Keratinocyte (primary cell): ENCODE measurements at regions not wholly inside any gene's neighbourhood (a gene's known extent, or its start where the extent isn't known, plus 50 kb on each side); places are given as distances from the start of the nearest gene placed in this dataset.
"Not testable (repeated sequence)": the region's sequence is repeated elsewhere in the genome, so short reads cannot be mapped to it uniquely, and the experiment has no call there.

Source experiments
- DNase-seq: peaks from one replicate; pipeline ENCODE4 v3.0.0-alpha.2; 2011; ENCODE audit warnings: low read depth, missing footprints, low spot score
- FAIRE-seq: peaks from 2 replicates; lab custom pipeline; 2011; peaks lifted over from hg19 to GRCh38; lab: Jason Lieb, UNC
- H2AFZ ChIP-seq: 2 replicates; pipeline ENCODE4 v1.6.0; 2012; ENCODE audit warnings: low read length, control low read depth, inconsistent platforms; ENCODE audit not compliant: control insufficient read depth
- H3K27ac ChIP-seq: 2 replicates; pipeline ENCODE4 v1.5.1; 2011; ENCODE audit warnings: low read length; ENCODE audit not compliant: control insufficient read depth, insufficient read depth
- H3K27me3 ChIP-seq: 3 replicates; pipeline ENCODE4 v1.6.0; 2011; ENCODE audit warnings: low read length; ENCODE audit not compliant: control insufficient read depth, insufficient read depth; ENCODE audit errors: extremely low read depth
- H3K36me3 ChIP-seq, 2 experiments: 2 replicates in 1 of 2; 3 replicates in 1 of 2; pipeline ENCODE4 v1.5.1; 2011; ENCODE audit warnings: low read length in 2 of 2, mild to moderate bottlenecking in 1 of 2; ENCODE audit not compliant: control insufficient read depth in 2 of 2, insufficient read depth in 2 of 2; ENCODE audit errors: extremely low read depth in 1 of 2
- H3K4me1 ChIP-seq: 3 replicates; pipeline ENCODE4 v1.5.1; 2011; ENCODE audit warnings: low read length; ENCODE audit not compliant: control insufficient read depth, insufficient read depth; ENCODE audit errors: extremely low read depth
- H3K4me2 ChIP-seq: 3 replicates; pipeline ENCODE4 v1.6.0; 2011; ENCODE audit warnings: low read depth, low read length; ENCODE audit not compliant: control insufficient read depth, insufficient read depth; ENCODE audit errors: extremely low read depth
- H3K4me3 ChIP-seq, 3 experiments: fragments of 200-600 bp in 1 of 3; sonication (generic) in 1 of 3; 2 replicates in 2 of 3; 3 replicates in 1 of 3; pipeline ENCODE4 v1.5.1; 2011 to 2016; ENCODE audit warnings: low read length in 3 of 3, mild to moderate bottlenecking in 3 of 3, control low read depth in 2 of 3, inconsistent platforms in 1 of 3, low read depth in 1 of 3, mixed read lengths in 1 of 3, mixed run types in 1 of 3, moderate library complexity in 1 of 3; ENCODE audit not compliant: control insufficient read depth in 2 of 3, insufficient read depth in 2 of 3; ENCODE audit errors: extremely low read depth in 1 of 3
- H3K79me2 ChIP-seq: 2 replicates; pipeline ENCODE4 v1.6.0; 2012; ENCODE audit warnings: low read length; ENCODE audit not compliant: control insufficient read depth, insufficient read depth
- H3K9ac ChIP-seq: 3 replicates; pipeline ENCODE4 v1.6.0; 2011; ENCODE audit warnings: low read length; ENCODE audit not compliant: control insufficient read depth, insufficient read depth; ENCODE audit errors: extremely low read depth
- H3K9me1 ChIP-seq: 3 replicates; pipeline ENCODE4 v1.6.0; 2011; ENCODE audit warnings: low read length; ENCODE audit not compliant: control insufficient read depth, insufficient read depth; ENCODE audit errors: extremely low read depth
- H3K9me3 ChIP-seq: 2 replicates; pipeline ENCODE4 v1.5.1; 2012; ENCODE audit warnings: low read depth, low read length; ENCODE audit not compliant: control insufficient read depth
- H4K20me1 ChIP-seq: 3 replicates; pipeline ENCODE4 v1.6.0; 2011; ENCODE audit warnings: low read length; ENCODE audit not compliant: control insufficient read depth, insufficient read depth; ENCODE audit errors: extremely low read depth
- EZH2 ChIP-seq: IDR thresholded peaks from one replicate; pipeline ENCODE4 v1.6.1; 2012; ENCODE audit warnings: inconsistent platforms, mild to moderate bottlenecking, low read length, moderate library complexity
- dilution Hi-C: fragments of 300-500 bp; cut with MboI; formaldehyde crosslinking; loops from one replicate; pipeline ENCODE4 v1.7.0; 2020; ENCODE audit warnings: low sequenced_read_pairs; ENCODE audit not compliant: extremely low pct_ligation_motif_present
- TF ChIP-seq, protein P1 (sequence below), 3 experiments: IDR thresholded peaks in 1 of 3; conservative IDR thresholded peaks in 1 of 3; optimal IDR thresholded peaks in 1 of 3; 2 replicates in 2 of 3; 3 replicates in 1 of 3; pipeline versions ENCODE3 to v1.5.1; 2011; ENCODE audit warnings: low read length in 3 of 3, mild to moderate bottlenecking in 3 of 3, moderate library complexity in 2 of 3, control low read depth in 1 of 3, inconsistent platforms in 1 of 3; ENCODE audit not compliant: insufficient read depth in 2 of 3; ENCODE audit errors: extremely low read depth in 1 of 3

DNA sequence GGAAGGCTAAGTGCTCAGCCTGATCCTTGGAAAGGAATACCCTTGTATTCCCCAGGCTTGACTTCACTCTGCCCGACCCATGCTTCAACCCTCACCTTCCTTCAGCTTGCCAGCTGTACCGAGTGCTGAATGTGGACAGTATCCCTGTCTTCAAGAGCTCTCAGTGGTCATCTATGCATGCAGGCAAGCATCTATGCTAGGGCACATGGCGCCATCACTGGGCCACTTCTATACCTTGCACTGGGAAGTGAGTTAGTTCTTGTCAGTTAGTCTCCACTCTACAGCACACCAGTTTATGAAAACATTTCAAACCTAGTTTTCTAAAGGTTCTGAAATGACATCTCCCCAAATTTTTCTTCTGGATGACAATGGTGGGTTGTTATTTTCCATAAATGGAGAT is 82.0 kb upstream of the MYRIP start:
- Histone ChIP-seq H3K27ac (no peak overlapping the region), H3K27me3 (peaks cover 6% of the 10 kb centered on the region), H3K4me2 (no peak overlapping the region), H4K20me1 (no peaks in the 10 kb centered on the region), H3K79me2 (no peaks in the 10 kb centered on the region), H3K9ac (no peak overlapping the region), H3K9me3 (no peaks in the 10 kb centered on the region), H3K36me3 (no peaks in the 10 kb centered on the region), H3K9me1 (no peaks in the 10 kb centered on the region), H2AFZ (no peak overlapping the region), H3K4me1 (no peaks in the 10 kb centered on the region), H3K4me3 (no peak overlapping the region)
- no peak for TF ChIP-seq EZH2
- TF ChIP-seq, protein P1, sequence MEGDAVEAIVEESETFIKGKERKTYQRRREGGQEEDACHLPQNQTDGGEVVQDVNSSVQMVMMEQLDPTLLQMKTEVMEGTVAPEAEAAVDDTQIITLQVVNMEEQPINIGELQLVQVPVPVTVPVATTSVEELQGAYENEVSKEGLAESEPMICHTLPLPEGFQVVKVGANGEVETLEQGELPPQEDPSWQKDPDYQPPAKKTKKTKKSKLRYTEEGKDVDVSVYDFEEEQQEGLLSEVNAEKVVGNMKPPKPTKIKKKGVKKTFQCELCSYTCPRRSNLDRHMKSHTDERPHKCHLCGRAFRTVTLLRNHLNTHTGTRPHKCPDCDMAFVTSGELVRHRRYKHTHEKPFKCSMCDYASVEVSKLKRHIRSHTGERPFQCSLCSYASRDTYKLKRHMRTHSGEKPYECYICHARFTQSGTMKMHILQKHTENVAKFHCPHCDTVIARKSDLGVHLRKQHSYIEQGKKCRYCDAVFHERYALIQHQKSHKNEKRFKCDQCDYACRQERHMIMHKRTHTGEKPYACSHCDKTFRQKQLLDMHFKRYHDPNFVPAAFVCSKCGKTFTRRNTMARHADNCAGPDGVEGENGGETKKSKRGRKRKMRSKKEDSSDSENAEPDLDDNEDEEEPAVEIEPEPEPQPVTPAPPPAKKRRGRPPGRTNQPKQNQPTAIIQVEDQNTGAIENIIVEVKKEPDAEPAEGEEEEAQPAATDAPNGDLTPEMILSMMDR (optimal IDR thresholded peaks at IDR 0.05 in 1 of 3, IDR thresholded peaks at IDR 0.05 in 1 of 3, conservative IDR thresholded peaks at IDR 0.05 in 1 of 3; ENCODE audit: extremely low read depth in 1 of 3, insufficient read depth in 2 of 3, low read length in 3 of 3): peak in 2 of 3 experiments; percentile 6 to 37
- FAIRE-seq (no peak), DNase-seq (no peak)
- dilution Hi-C loops: no loop called here

DNA sequence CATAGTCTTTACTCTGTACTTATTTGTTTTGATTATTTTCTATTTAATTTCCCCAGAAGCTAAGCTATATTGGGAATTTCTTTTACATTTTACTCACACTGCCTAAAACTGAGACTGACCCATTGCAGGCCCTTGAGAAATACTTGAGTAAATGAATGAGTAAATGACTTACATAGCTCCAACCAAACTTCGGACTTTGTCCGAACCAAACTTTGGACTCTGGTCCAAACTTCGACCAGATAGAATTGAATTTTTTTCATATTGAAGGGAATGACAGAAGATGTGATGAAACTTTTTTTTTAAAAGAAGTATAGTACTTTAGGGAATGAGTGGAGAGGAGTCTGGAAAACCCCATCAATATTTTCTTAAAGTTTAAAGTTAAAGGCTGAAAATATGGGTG is 75.6 kb upstream of the MYRIP start:
- TF ChIP-seq, protein P1 (optimal IDR thresholded peaks at IDR 0.05 in 1 of 3, IDR thresholded peaks at IDR 0.05 in 1 of 3, conservative IDR thresholded peaks at IDR 0.05 in 1 of 3; ENCODE audit: extremely low read depth in 1 of 3, insufficient read depth in 2 of 3, low read length in 3 of 3): no peak
- TF ChIP-seq EZH2: no peak
- Histone ChIP-seq H2AFZ (no peak overlapping the region), H3K9me3 (no peaks in the 10 kb centered on the region), H3K9me1 (no peaks in the 10 kb centered on the region), H3K4me3 (no peak overlapping the region), H3K4me1 (no peaks in the 10 kb centered on the region), H3K4me2 (no peak overlapping the region), H3K36me3 (no peaks in the 10 kb centered on the region), H3K79me2 (no peaks in the 10 kb centered on the region), H4K20me1 (no peaks in the 10 kb centered on the region), H3K27me3 (no peaks in the 10 kb centered on the region), H3K9ac (no peak overlapping the region), H3K27ac (no peak overlapping the region)
- DNase-seq (no peak), FAIRE-seq (no peak)
- dilution Hi-C loops: no loop called here

DNA sequence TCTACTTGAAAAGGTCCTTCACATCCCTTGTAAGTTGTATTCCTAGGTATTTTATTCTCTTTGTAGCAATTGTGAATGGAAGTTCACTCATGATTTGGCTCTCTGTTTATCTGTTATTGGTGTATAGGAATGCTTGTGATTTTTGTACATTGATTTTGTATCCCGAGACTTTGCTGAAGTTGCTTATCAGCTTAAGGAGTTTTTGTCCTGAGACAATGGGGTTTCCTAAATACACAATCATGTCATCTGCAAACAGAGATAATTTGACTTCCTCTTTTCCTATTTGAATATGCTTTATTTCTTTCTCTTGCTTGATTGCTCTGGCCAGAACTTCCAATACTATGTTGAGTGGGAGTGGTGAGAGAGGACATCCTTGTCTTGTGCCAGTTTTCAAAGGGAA is 69.8 kb upstream of the MYRIP start:
- H3K79me2 ChIP-seq, H3K27me3 ChIP-seq, H3K4me3 ChIP-seq, H3K9me1 ChIP-seq, dilution Hi-C loops, H3K4me2 ChIP-seq, H3K4me1 ChIP-seq, H3K27ac ChIP-seq, H2AFZ ChIP-seq, H3K9ac ChIP-seq, FAIRE-seq, H3K36me3 ChIP-seq, H4K20me1 ChIP-seq, H3K9me3 ChIP-seq, DNase-seq: not testable (repeated sequence)
